ENCODE measurements at regions not wholly inside any gene's neighbourhood (a gene's known extent, or its start where the extent isn't known, plus 50 kb on each side); places are given as distances from the start of the nearest gene placed in this dataset.

DNA sequence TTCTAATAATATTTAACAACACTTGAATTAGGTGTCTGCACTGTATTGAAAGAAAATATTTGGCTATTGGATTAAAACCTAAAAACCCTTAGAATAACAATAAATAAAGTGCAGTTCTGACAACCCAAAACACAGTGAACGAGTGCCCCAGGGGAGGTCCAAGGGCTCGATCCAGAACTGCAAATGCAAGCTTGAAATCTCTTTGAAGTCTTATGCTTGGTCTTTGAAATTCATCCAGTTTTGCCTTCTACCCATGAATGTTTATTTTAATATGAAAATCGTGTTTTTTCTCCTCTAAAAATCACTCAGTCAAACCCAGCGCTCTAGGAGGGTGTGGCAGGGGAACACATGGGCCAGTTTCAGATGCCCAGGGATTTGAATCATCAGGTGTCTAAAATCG lies 119.5 kb downstream of the MTPAP start:
- H3K27me3 Mint-ChIP-seq (ENCODE audit: insufficient read depth), result peaks cover 2% of the 10 kb centered on the region
- Histone ChIP-seq H3K9ac (ENCODE audit: extremely low read depth, low read length, poor library complexity, severe bottlenecking) (no peak overlapping the region), H3K4me1 (ENCODE audit: control insufficient read depth, insufficient read depth, low read length) (no peaks in the 10 kb centered on the region), H3K9me3 (ENCODE audit: control insufficient read depth, low read length) (no peaks in the 10 kb centered on the region), H3K36me3 (ENCODE audit: control insufficient read depth, insufficient read depth, low read length) (no peaks in the 10 kb centered on the region), H3K27ac (ENCODE audit: low read depth, low read length) (no peak overlapping the region), H3K27me3 (ENCODE audit: control insufficient read depth, insufficient read depth, low read length, poor library complexity, severe bottlenecking) (no peaks in the 10 kb centered on the region), H3K4me3 (ENCODE audit: low read length) (no peak overlapping the region)
- TF ChIP-seq, protein P1, sequence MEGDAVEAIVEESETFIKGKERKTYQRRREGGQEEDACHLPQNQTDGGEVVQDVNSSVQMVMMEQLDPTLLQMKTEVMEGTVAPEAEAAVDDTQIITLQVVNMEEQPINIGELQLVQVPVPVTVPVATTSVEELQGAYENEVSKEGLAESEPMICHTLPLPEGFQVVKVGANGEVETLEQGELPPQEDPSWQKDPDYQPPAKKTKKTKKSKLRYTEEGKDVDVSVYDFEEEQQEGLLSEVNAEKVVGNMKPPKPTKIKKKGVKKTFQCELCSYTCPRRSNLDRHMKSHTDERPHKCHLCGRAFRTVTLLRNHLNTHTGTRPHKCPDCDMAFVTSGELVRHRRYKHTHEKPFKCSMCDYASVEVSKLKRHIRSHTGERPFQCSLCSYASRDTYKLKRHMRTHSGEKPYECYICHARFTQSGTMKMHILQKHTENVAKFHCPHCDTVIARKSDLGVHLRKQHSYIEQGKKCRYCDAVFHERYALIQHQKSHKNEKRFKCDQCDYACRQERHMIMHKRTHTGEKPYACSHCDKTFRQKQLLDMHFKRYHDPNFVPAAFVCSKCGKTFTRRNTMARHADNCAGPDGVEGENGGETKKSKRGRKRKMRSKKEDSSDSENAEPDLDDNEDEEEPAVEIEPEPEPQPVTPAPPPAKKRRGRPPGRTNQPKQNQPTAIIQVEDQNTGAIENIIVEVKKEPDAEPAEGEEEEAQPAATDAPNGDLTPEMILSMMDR (conservative IDR thresholded peaks at IDR 0.05), result no peak
- H3K27ac Mint-ChIP-seq, result no peak overlapping the region
- no peak overlapping the region for H3K4me3 Mint-ChIP-seq
- H3K36me3 Mint-ChIP-seq (ENCODE audit: low read depth), result no peaks in the 10 kb centered on the region
- no peak for DNase-seq
- H3K9me3 Mint-ChIP-seq, result peaks cover 1% of the 10 kb centered on the region
- 90 to 100% methylated on average over 3 to 5 of the region's 5 CpGs for WGBS, 2 experiments (ENCODE audit: insufficient coverage in 1 of 2, insufficient read length in 1 of 2)
- H3K4me1 Mint-ChIP-seq, result peaks cover 5% of the 10 kb centered on the region

DNA sequence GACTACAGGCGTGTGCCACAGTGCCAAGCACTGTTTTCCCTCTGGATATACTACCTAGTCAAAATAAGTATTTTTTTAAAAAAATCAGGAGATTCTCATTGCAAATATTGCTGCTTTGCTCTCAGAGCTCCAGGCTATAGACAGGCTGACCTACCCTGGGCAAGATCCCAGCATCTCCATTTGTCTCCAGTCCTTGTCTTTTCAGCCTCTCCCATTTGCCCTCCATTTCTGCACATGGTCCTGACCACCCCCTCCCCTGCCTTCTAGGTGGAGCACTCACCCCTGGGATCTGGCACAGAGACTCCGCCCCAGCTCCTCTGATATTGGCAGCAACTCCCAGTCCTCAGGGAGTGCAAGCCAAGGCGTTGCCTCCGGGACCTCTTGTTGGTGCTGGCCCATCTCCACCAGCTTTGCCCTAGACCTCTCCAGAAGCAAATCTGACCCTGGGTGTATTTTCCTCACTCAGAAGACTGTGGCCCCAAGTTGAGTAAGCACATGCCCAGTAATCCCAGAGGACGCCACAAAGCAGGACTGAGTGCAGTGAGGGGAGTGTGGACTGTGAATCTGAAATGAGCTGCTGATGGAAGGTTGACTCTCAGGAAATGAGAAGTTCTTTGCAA lies 120.6 kb downstream of the MTPAP start:
- no peak for DNase-seq
- H3K9me3 ChIP-seq (ENCODE audit: control insufficient read depth, low read length), result no peaks in the 10 kb centered on the region
- Mint-ChIP-seq H3K27ac (no peak overlapping the region), H3K4me1 (peaks cover 4% of the 10 kb centered on the region), H3K4me3 (no peak overlapping the region), H3K27me3 (ENCODE audit: insufficient read depth) (peaks cover 2% of the 10 kb centered on the region), H3K9me3 (no peaks in the 10 kb centered on the region), H3K36me3 (ENCODE audit: low read depth) (no peaks in the 10 kb centered on the region)
- 91 to 95% methylated on average over 4 to 5 of the region's 5 CpGs for WGBS, 2 experiments (ENCODE audit: insufficient coverage in 1 of 2, insufficient read length in 1 of 2)
- no peaks in the 10 kb centered on the region for H3K27me3 ChIP-seq (ENCODE audit: control insufficient read depth, insufficient read depth, low read length, poor library complexity, severe bottlenecking)
- H3K4me1 ChIP-seq (ENCODE audit: control insufficient read depth, insufficient read depth, low read length), result no peaks in the 10 kb centered on the region
- no peak overlapping the region for H3K27ac ChIP-seq (ENCODE audit: low read depth, low read length)
- no peaks in the 10 kb centered on the region for H3K36me3 ChIP-seq (ENCODE audit: control insufficient read depth, insufficient read depth, low read length)
- no peak overlapping the region for H3K9ac ChIP-seq (ENCODE audit: extremely low read depth, low read length, poor library complexity, severe bottlenecking)
- TF ChIP-seq, protein P1 (conservative IDR thresholded peaks at IDR 0.05), result no peak
- no peak overlapping the region for H3K4me3 ChIP-seq (ENCODE audit: low read length)

DNA sequence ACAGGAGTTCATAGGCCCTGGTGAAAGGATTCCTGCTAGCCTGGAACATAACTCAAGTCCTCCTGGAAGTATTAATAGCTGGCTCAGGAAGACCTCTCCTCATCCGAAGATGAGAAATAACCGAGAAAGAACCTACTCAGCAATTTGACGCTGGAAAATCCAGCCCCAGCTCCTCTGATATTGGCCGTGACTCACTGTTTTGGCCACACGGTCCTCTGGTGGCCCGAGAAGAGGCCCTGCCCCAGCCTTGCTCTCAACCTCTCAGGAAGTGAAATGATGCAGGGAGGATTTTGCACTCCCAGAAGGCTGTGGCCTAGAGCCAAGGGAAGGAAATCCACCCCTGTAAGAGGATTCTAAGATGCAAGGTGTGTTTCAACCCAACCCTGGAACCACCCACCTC lies 121.6 kb downstream of the MTPAP start:
- no peak overlapping the region for H3K9ac ChIP-seq (ENCODE audit: extremely low read depth, low read length, poor library complexity, severe bottlenecking)
- no peak overlapping the region for H3K27ac Mint-ChIP-seq
- H3K36me3 ChIP-seq (ENCODE audit: control insufficient read depth, insufficient read depth, low read length), result no peaks in the 10 kb centered on the region
- no peaks in the 10 kb centered on the region for H3K27me3 ChIP-seq (ENCODE audit: control insufficient read depth, insufficient read depth, low read length, poor library complexity, severe bottlenecking)
- H3K27ac ChIP-seq (ENCODE audit: low read depth, low read length), result no peak overlapping the region
- no peaks in the 10 kb centered on the region for H3K4me1 ChIP-seq (ENCODE audit: control insufficient read depth, insufficient read depth, low read length)
- H3K36me3 Mint-ChIP-seq (ENCODE audit: low read depth), result no peaks in the 10 kb centered on the region
- TF ChIP-seq, protein P1 (conservative IDR thresholded peaks at IDR 0.05), result no peak
- no peak overlapping the region for H3K4me3 Mint-ChIP-seq
- H3K4me3 ChIP-seq (ENCODE audit: low read length), result no peak overlapping the region
- DNase-seq, result no peak
- H3K4me1 Mint-ChIP-seq, result peaks cover 3% of the 10 kb centered on the region
- WGBS, 2 experiments (ENCODE audit: insufficient coverage in 1 of 2, insufficient read length in 1 of 2), result 93 to 97% methylated on average over 6 of the region's 6 CpGs
- H3K27me3 Mint-ChIP-seq (ENCODE audit: insufficient read depth), result peaks cover 2% of the 10 kb centered on the region
- no peaks in the 10 kb centered on the region for H3K9me3 ChIP-seq (ENCODE audit: control insufficient read depth, low read length)
- H3K9me3 Mint-ChIP-seq, result no peaks in the 10 kb centered on the region

Data from endodermal cell (in vitro differentiated cells).